Spleen (tissue), 11 donors: ENCODE measurements at regions not wholly inside any gene's neighbourhood (a gene's known extent, or its start where the extent isn't known, plus 50 kb on each side); places are given as distances from the start of the nearest gene placed in this dataset.
A peak's percentile ranks its signal among the peaks of the same experiment; 100 is the strongest.

Source experiments
- DNase-seq: peaks from one replicate; pipeline ENCODE4 v3.0.0-alpha.2; 2020
- H3K27ac ChIP-seq, 8 donors: fragments of 200-600 bp; sonication (generic) in 7 of 8; 1 replicate in 4 of 8; 2 replicates in 4 of 8; pipeline versions ENCODE4 v1.5.0 to v1.8.0; 2016 to 2021; ENCODE audit warnings: inconsistent platforms in 4 of 8, mild to moderate bottlenecking in 4 of 8, moderate library complexity in 1 of 8
- H3K27me3 ChIP-seq, 7 donors: fragments of 200-600 bp; sonication (generic) in 6 of 7; replicated peaks in 1 of 7; 1 replicate in 4 of 7; 2 replicates in 3 of 7; pipeline versions ENCODE4 v1.5.0 to v1.8.0; 2016 to 2021; ENCODE audit warnings: inconsistent platforms in 3 of 7, mild to moderate bottlenecking in 1 of 7
- H3K36me3 ChIP-seq, 6 donors: fragments of 200-600 bp; sonication (generic) in 5 of 6; 1 replicate in 4 of 6; 2 replicates in 2 of 6; pipeline versions ENCODE4 v1.5.0 to v1.8.0; 2016 to 2021; ENCODE audit warnings: inconsistent platforms in 2 of 6
- H3K4me1 ChIP-seq, 6 donors: fragments of 200-600 bp; sonication (generic) in 5 of 6; 1 replicate in 3 of 6; 2 replicates in 3 of 6; pipeline versions ENCODE4 v1.5.0 to v1.8.0; 2016 to 2021; ENCODE audit warnings: inconsistent platforms in 3 of 6
- H3K4me3 ChIP-seq, 8 donors: fragments of 200-600 bp; sonication (generic) in 7 of 8; 1 replicate in 4 of 8; 2 replicates in 4 of 8; pipeline versions ENCODE4 v1.5.0 to v1.8.0; 2016 to 2021; ENCODE audit warnings: inconsistent platforms in 4 of 8, mild to moderate bottlenecking in 4 of 8, moderate library complexity in 2 of 8
- H3K9me3 ChIP-seq, 8 donors: fragments of 200-600 bp; sonication (generic) in 7 of 8; 1 replicate in 4 of 8; 2 replicates in 4 of 8; pipeline versions ENCODE4 v1.5.0 to v1.8.0; 2016 to 2021; ENCODE audit warnings: inconsistent platforms in 4 of 8
- POLR2A ChIP-seq, 3 donors: fragments of 450-650 bp; IDR thresholded peaks; one replicate each; pipeline ENCODE4 v1.5.1; 2017; ENCODE audit warnings: antibody characterized with exemption in 3 of 3, mild to moderate bottlenecking in 1 of 3
- POLR2AphosphoS5 ChIP-seq, 3 donors: sonication (generic); formaldehyde crosslinking; IDR thresholded peaks; one replicate each; pipeline ENCODE4 v1.5.1; 2017; ENCODE audit warnings: antibody characterized with exemption in 3 of 3
- WGBS, 5 donors: extraction: QIAGEN DNeasy Blood & Tissue Kit in 3 of 5; methylation state at CpG; one replicate each; pipeline versions ENCODE4 v1.1.5 to v1.1.7; 2013 to 2018; 5-methylcytosine and 5-hydroxymethylcytosine counted together
- intact Hi-C: fragments of 100-400 bp; cut with DNase I; formaldehyde crosslinking; loops from one replicate; pipeline ENCODE4 v1.15.0; 2023; ENCODE audit warnings: low total_unique reads
- TF ChIP-seq, protein P1 (sequence below), 11 experiments: fragments of 200-600 bp in 7 of 11; fragments of 450-650 bp in 4 of 11; sonication (generic) in 4 of 11; IDR thresholded peaks in 8 of 11; conservative IDR thresholded peaks in 3 of 11; 1 replicate in 7 of 11; 2 replicates in 4 of 11; pipeline versions ENCODE4 v1.4.0 to v1.8.0; 2016 to 2021; ENCODE audit warnings: antibody characterized with exemption in 11 of 11, inconsistent platforms in 4 of 11, mild to moderate bottlenecking in 1 of 11
- donor health status: healthy with polysubstance abuse.
- donor health status: DM: no; HTN: no; CAD: no; lungs with moderate emphysema.
- donor health status: DM: no; HTN: no; CAD: no.
- donor health status: Bipolar disorder and iron deficiency.
- donor health status: healthy.
- donor health status: DM: no; HTN: no; CAD: no.
- donor health status: DM: yes; HTN: yes; CAD: no.

DNA sequence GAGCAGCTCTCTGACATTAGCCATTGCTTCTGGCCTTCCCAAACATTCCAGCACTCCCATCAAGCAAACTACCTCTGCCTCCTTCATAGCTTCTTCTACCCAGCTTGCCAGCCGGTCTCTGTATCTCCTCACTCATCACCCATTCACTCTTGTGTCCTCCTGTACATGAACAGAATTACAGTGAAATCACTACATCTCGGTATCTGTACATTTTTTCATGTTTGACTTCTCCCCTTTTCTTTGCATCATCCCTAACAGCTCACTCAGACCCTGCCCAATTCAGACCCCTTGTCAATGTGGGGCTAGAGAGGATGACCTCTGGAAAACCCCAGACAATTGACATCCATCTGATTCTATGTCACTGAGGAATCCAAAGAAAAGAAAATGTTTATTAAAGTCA lies 335.8 kb downstream of the TNS1 start:
- TF ChIP-seq, protein P1, sequence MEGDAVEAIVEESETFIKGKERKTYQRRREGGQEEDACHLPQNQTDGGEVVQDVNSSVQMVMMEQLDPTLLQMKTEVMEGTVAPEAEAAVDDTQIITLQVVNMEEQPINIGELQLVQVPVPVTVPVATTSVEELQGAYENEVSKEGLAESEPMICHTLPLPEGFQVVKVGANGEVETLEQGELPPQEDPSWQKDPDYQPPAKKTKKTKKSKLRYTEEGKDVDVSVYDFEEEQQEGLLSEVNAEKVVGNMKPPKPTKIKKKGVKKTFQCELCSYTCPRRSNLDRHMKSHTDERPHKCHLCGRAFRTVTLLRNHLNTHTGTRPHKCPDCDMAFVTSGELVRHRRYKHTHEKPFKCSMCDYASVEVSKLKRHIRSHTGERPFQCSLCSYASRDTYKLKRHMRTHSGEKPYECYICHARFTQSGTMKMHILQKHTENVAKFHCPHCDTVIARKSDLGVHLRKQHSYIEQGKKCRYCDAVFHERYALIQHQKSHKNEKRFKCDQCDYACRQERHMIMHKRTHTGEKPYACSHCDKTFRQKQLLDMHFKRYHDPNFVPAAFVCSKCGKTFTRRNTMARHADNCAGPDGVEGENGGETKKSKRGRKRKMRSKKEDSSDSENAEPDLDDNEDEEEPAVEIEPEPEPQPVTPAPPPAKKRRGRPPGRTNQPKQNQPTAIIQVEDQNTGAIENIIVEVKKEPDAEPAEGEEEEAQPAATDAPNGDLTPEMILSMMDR (IDR thresholded peaks at IDR 0.05 in 8 of 11, conservative IDR thresholded peaks at IDR 0.05 in 3 of 11) = no peak
- no peak for TF ChIP-seq POLR2AphosphoS5 (IDR thresholded peaks at IDR 0.05)
- TF ChIP-seq POLR2A (IDR thresholded peaks at IDR 0.05) = no peak
- H3K4me3 ChIP-seq = no peak overlapping the region
- WGBS, 5 donors = 76 to 86% (median 82%) methylated on average over 2 of the region's 2 CpGs
- no peaks in the 10 kb centered on the region for H3K9me3 ChIP-seq
- peaks cover 0 to 5% (median 0%) of the 10 kb centered on the region in 7 donors for H3K27me3 ChIP-seq
- no peak for DNase-seq
- H3K4me1 ChIP-seq = no peaks in the 10 kb centered on the region
- H3K36me3 ChIP-seq = no peaks in the 10 kb centered on the region
- peak overlapping the region in 1 of 8 donors; percentile 0 for H3K27ac ChIP-seq
- intact Hi-C loops = no loop called here

DNA sequence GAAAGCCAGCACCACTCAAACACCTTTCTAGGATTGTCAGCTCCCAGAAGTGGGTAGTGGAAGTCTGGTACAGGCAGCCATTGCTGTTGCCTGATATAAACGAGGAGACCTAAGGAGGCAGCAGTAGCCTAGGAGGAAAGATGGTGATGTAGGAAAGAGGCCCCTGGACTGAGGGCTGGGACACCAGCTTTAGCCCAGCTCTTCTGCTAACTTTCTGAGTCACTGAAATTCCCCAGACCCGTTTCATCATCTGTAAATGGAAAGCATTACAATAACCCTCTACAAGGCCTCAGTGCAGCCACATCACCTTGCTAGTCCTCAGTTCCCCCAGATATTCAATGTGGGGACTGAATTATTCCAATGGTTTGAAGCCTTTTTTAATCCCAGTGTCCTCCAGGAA lies 336.5 kb downstream of the TNS1 start:
- peaks cover 0 to 5% (median 0%) of the 10 kb centered on the region in 7 donors for H3K27me3 ChIP-seq
- H3K4me3 ChIP-seq = no peak overlapping the region
- DNase-seq = no peak
- no peaks in the 10 kb centered on the region for H3K36me3 ChIP-seq
- H3K9me3 ChIP-seq = no peaks in the 10 kb centered on the region
- TF ChIP-seq, protein P1 (IDR thresholded peaks at IDR 0.05 in 8 of 11, conservative IDR thresholded peaks at IDR 0.05 in 3 of 11) = no peak
- TF ChIP-seq POLR2A (IDR thresholded peaks at IDR 0.05) (no peak), POLR2AphosphoS5 (IDR thresholded peaks at IDR 0.05) (no peak)
- intact Hi-C loops = no loop called here
- peaks cover 0 to 7% (median 0%) of the 10 kb centered on the region in 6 donors for H3K4me1 ChIP-seq
- 53 to 80% (median 65%) methylated on average over 2 of the region's 2 CpGs for WGBS, 5 donors
- no peak overlapping the region for H3K27ac ChIP-seq

DNA sequence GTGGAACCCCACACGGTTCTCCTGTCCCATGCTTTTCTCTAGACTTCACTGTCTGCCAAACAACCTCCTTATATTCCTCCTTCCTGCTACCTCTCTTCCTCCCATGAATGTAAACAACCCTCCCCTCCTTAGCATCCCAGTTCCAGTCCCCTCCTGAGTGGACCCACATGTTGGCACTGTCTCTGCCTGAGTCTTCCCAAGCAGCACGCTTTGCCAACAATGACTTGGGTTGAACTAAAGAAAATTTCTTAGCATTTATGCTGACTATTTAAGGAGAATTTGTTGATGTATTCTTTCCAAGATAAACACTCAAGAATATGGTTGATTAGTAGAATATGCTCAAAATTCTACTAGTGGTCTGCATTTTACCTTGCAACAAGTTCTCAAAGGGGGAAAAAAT lies 338.0 kb downstream of the TNS1 start:
- 68 to 87% (median 81%) methylated on average over 2 of the region's 2 CpGs for WGBS, 5 donors
- TF ChIP-seq POLR2AphosphoS5 (IDR thresholded peaks at IDR 0.05) (no peak), POLR2A (IDR thresholded peaks at IDR 0.05) (no peak)
- TF ChIP-seq, protein P1 (IDR thresholded peaks at IDR 0.05 in 8 of 11, conservative IDR thresholded peaks at IDR 0.05 in 3 of 11) = no peak
- intact Hi-C loops = no loop called here
- DNase-seq = no peak
- Histone ChIP-seq H3K27ac (no peak overlapping the region), H3K9me3 (no peaks in the 10 kb centered on the region), H3K4me1 (peaks cover 0 to 10% (median 0%) of the 10 kb centered on the region in 6 donors), H3K36me3 (no peaks in the 10 kb centered on the region), H3K27me3 (peaks cover 0 to 5% (median 0%) of the 10 kb centered on the region in 7 donors), H3K4me3 (no peak overlapping the region)

DNA sequence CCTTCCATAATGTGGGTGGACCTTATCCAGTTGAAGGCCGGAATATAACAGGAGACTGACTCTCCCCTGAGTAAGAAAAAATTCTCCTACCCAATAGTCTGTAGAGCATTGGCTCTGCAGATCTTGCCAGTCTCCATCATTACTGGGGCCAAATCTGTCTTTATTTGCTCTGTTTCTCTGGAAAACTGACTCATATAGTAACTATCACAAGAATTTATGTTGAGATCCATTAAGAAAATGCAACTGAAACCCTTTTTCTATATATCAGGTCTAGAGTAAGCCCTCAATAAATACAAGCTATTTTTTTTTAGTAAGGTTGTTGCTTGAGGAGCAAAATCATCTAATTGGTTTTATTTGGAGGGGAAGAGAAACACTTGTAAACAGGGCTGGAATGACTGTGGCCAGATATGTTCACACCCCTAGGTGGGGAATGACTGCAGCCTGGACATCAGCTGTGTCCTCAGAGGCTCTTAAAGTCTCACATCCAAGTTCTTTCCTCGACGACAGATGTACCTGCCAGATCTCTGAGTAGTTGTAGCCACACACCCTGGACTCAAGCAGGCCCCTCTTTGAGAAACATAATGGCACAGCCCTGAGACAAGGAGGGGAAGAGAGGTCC lies 339.7 kb downstream of the TNS1 start:
- no peak overlapping the region for H3K27ac ChIP-seq
- no peaks in the 10 kb centered on the region for H3K36me3 ChIP-seq
- 92 to 96% (median 93%) methylated on average over 3 of the region's 3 CpGs for WGBS, 5 donors
- no peak for TF ChIP-seq POLR2AphosphoS5 (IDR thresholded peaks at IDR 0.05)
- TF ChIP-seq, protein P1 (IDR thresholded peaks at IDR 0.05 in 8 of 11, conservative IDR thresholded peaks at IDR 0.05 in 3 of 11) = no peak
- TF ChIP-seq POLR2A (IDR thresholded peaks at IDR 0.05) = no peak
- peaks cover 0 to 3% (median 0%) of the 10 kb centered on the region in 7 donors for H3K27me3 ChIP-seq
- H3K9me3 ChIP-seq = no peaks in the 10 kb centered on the region
- no peak overlapping the region for H3K4me3 ChIP-seq
- H3K4me1 ChIP-seq = peaks cover 0 to 10% (median 0%) of the 10 kb centered on the region in 6 donors
- intact Hi-C loops = no loop called here
- DNase-seq = no peak
